K562 (cell line): ENCODE measurements at regions not wholly inside any gene's neighbourhood (a gene's known extent, or its start where the extent isn't known, plus 50 kb on each side); places are given as distances from the start of the nearest gene placed in this dataset.

Experiments
- ZNF124 ChIP-seq: sonication (generic); formaldehyde crosslinking; IDR thresholded peaks from 2 replicates; pipeline ENCODE4 v1.8.1; 2022; ENCODE audit warnings: missing genetic modification reagents
- TF ChIP-seq, protein P1 (sequence below), 3 experiments: IDR thresholded peaks in 2 of 3; conservative IDR thresholded peaks in 1 of 3; 2 replicates each; pipeline ENCODE4 v1.5.1; 2011 to 2012; ENCODE audit warnings: low read length in 3 of 3, mild to moderate bottlenecking in 3 of 3, control low read depth in 2 of 3, improper control_type of control experiment in 1 of 3, inconsistent platforms in 1 of 3, low read depth in 1 of 3, mixed read lengths in 1 of 3, moderate library complexity in 1 of 3; ENCODE audit not compliant: insufficient read depth in 2 of 3

DNA sequence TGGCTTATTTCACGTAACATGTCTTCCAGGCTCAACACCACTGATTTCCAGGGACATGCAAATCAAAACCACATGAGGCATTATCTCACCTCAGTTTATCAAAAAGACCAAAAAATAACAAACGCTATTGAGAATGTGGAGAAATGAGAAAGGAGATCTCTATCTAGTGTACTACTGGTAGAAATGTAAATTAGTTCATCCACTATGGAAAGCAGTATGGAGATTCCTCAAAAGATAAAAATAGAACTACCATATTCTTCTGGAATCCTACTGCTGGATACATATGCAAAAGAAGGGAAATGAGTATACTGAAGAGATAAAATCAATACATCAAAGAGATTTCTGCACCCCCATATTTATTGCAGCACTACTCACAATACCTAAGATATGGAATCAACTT is 329.6 kb upstream of the NDST3 start:
- TF ChIP-seq, protein P1, sequence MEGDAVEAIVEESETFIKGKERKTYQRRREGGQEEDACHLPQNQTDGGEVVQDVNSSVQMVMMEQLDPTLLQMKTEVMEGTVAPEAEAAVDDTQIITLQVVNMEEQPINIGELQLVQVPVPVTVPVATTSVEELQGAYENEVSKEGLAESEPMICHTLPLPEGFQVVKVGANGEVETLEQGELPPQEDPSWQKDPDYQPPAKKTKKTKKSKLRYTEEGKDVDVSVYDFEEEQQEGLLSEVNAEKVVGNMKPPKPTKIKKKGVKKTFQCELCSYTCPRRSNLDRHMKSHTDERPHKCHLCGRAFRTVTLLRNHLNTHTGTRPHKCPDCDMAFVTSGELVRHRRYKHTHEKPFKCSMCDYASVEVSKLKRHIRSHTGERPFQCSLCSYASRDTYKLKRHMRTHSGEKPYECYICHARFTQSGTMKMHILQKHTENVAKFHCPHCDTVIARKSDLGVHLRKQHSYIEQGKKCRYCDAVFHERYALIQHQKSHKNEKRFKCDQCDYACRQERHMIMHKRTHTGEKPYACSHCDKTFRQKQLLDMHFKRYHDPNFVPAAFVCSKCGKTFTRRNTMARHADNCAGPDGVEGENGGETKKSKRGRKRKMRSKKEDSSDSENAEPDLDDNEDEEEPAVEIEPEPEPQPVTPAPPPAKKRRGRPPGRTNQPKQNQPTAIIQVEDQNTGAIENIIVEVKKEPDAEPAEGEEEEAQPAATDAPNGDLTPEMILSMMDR (IDR thresholded peaks at IDR 0.05 in 2 of 3, conservative IDR thresholded peaks at IDR 0.05 in 1 of 3; ENCODE audit: insufficient read depth in 2 of 3, low read depth in 1 of 3, low read length in 3 of 3): no peak
- TF ChIP-seq ZNF124 (CRISPR knock-in tag): no peak
